CD14-positive monocyte (primary cell): ENCODE measurements at regions not wholly inside any gene's neighbourhood (a gene's known extent, or its start where the extent isn't known, plus 50 kb on each side); places are given as distances from the start of the nearest gene placed in this dataset.

ENCODE experiments used
- DNase-seq, 3 donors: peaks; one replicate each; pipeline ENCODE4 v3.0.0-alpha.2; 2011 to 2022
- H2AFZ ChIP-seq: 2 replicates; pipeline ENCODE4 v1.6.0; 2012; ENCODE audit warnings: mild to moderate bottlenecking, low read depth, low read length, inconsistent platforms; ENCODE audit not compliant: insufficient read depth, poor library complexity, severe bottlenecking
- H3K27ac ChIP-seq, 2 donors: 1 replicate in 1 of 2; 2 replicates in 1 of 2; pipeline ENCODE4 v1.5.1; 2012 to 2013; ENCODE audit warnings: low read length in 2 of 2, control low read depth in 1 of 2, inconsistent platforms in 1 of 2, low read depth in 1 of 2, mild to moderate bottlenecking in 1 of 2
- H3K27me3 ChIP-seq, 2 donors: one replicate each; pipeline versions ENCODE4 v1.6.0 to v1.6.1; 2011 to 2013; ENCODE audit warnings: low read length in 2 of 2; ENCODE audit not compliant: control insufficient read depth in 2 of 2, insufficient read depth in 2 of 2
- H3K36me3 ChIP-seq, 2 donors: replicated peaks in 1 of 2; 1 replicate in 1 of 2; 2 replicates in 1 of 2; pipeline versions ENCODE4 v1.5.1 to v1.6.1; 2012 to 2013; ENCODE audit warnings: low read length in 2 of 2, control low read depth in 1 of 2, inconsistent platforms in 1 of 2, mild to moderate bottlenecking in 1 of 2; ENCODE audit not compliant: insufficient read depth in 2 of 2, control insufficient read depth in 1 of 2
- H3K4me1 ChIP-seq, 2 donors: 1 replicate in 1 of 2; 2 replicates in 1 of 2; pipeline versions ENCODE4 v1.5.1 to v1.6.1; 2012 to 2013; ENCODE audit warnings: low read length in 2 of 2, control low read depth in 1 of 2, inconsistent platforms in 1 of 2, mild to moderate bottlenecking in 1 of 2, moderate library complexity in 1 of 2; ENCODE audit not compliant: insufficient read depth in 2 of 2, control insufficient read depth in 1 of 2
- H3K4me2 ChIP-seq: replicated peaks from 2 replicates; pipeline ENCODE3; 2012; ENCODE audit warnings: low read length, moderate library complexity, mild to moderate bottlenecking; ENCODE audit not compliant: poor library complexity, severe bottlenecking; ENCODE audit errors: extremely low read depth
- H3K4me3 ChIP-seq, 3 experiments: fragments of 200-600 bp in 1 of 3; sonication (generic) in 1 of 3; replicated peaks in 1 of 3; 1 replicate in 2 of 3; 2 replicates in 1 of 3; pipeline ENCODE4 v1.5.1; 2011 to 2013; ENCODE audit warnings: low read length in 3 of 3, mild to moderate bottlenecking in 3 of 3, control low read depth in 2 of 3, low read depth in 2 of 3, inconsistent platforms in 1 of 3, moderate library complexity in 1 of 3
- H3K79me2 ChIP-seq: 2 replicates; pipeline ENCODE4 v1.6.0; 2012; ENCODE audit warnings: mild to moderate bottlenecking, control low read depth, inconsistent platforms, low read length, moderate library complexity; ENCODE audit not compliant: insufficient read depth
- H3K9ac ChIP-seq: 2 replicates; pipeline ENCODE4 v1.6.0; 2017; ENCODE audit warnings: low read length, mild to moderate bottlenecking; ENCODE audit not compliant: insufficient read depth, poor library complexity, severe bottlenecking
- H3K9me3 ChIP-seq, 2 donors: replicated peaks in 1 of 2; 1 replicate in 1 of 2; 2 replicates in 1 of 2; pipeline versions ENCODE4 v1.5.1 to v1.6.1; 2012 to 2013; ENCODE audit warnings: low read length in 2 of 2, control low read depth in 1 of 2; ENCODE audit not compliant: control insufficient read depth in 1 of 2, insufficient read depth in 1 of 2
- H4K20me1 ChIP-seq: 2 replicates; pipeline ENCODE4 v1.6.0; 2012; ENCODE audit warnings: mild to moderate bottlenecking, low read length, control low read depth, moderate library complexity; ENCODE audit not compliant: insufficient read depth
- H3K27ac Mint-ChIP-seq, 7 donors: one replicate each; pipeline ENCODE4 v1.8.0; 2020; ENCODE audit warnings: mild to moderate bottlenecking in 7 of 7, mixed read lengths in 7 of 7, moderate library complexity in 6 of 7, inconsistent platforms in 2 of 7
- H3K27me3 Mint-ChIP-seq, 3 donors: one replicate each; pipeline ENCODE4 v1.8.0; 2021 to 2022; ENCODE audit warnings: low read depth in 3 of 3, mild to moderate bottlenecking in 3 of 3, mixed read lengths in 3 of 3, moderate library complexity in 3 of 3, inconsistent platforms in 1 of 3
- H3K36me3 Mint-ChIP-seq, 2 donors: one replicate each; pipeline ENCODE4 v1.8.0; 2020; ENCODE audit warnings: mixed read lengths in 2 of 2, inconsistent platforms in 1 of 2, mild to moderate bottlenecking in 1 of 2
- H3K4me1 Mint-ChIP-seq: one replicate; pipeline ENCODE4 v1.8.0; 2020; ENCODE audit warnings: mild to moderate bottlenecking, mixed read lengths
- H3K4me3 Mint-ChIP-seq, 2 donors: one replicate each; pipeline ENCODE4 v1.8.0; 2020; ENCODE audit warnings: mild to moderate bottlenecking in 2 of 2, mixed read lengths in 2 of 2, moderate library complexity in 1 of 2
- H3K9me3 Mint-ChIP-seq, 7 donors: one replicate each; pipeline ENCODE4 v1.8.0; 2020 to 2022; ENCODE audit warnings: mixed read lengths in 7 of 7, mild to moderate bottlenecking in 6 of 7, moderate library complexity in 6 of 7, inconsistent platforms in 2 of 7
- WGBS: methylation state at CpG from one replicate; pipeline ENCODE4 v1.1.5; 2013; ENCODE audit warnings: missing lambda C conversion rate; ENCODE audit not compliant: insufficient coverage; 5-methylcytosine and 5-hydroxymethylcytosine counted together
- intact Hi-C, 2 donors: fragments of 100-400 bp; cut with micrococcal nuclease; formaldehyde crosslinking; loops; one replicate each; pipeline versions ENCODE4 v1.15.0 to v1.15.1; 2023
- TF ChIP-seq, protein P1 (sequence below): fragments of 200-600 bp; IDR thresholded peaks from one replicate; pipeline ENCODE4 v1.8.0; 2022; ENCODE audit warnings: antibody characterized with exemption, mild to moderate bottlenecking

DNA sequence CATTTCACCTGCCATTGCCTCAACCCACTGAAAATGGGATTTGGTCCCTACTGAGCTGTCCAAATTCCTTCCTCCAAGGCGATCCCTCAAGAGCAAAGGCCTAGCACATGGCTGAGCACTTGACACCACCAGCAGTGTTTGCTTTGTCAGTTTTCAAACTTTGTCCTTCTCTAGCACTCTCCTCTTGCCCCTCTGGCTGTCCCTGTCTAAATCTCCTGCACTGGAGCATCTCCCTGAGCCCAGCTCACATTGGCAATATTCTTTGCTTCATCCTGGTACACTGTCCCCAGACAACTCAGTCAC lies 66.6 kb upstream of the FTH1 start:
- no peak for DNase-seq
- no peaks in the 10 kb centered on the region for H3K36me3 ChIP-seq
- Mint-ChIP-seq H3K27me3 (peaks cover 4 to 15% (median 4%) of the 10 kb centered on the region in 3 donors), H3K27ac (peak overlapping the region; percentile 85 to 98 (median 97)), H3K36me3 (peaks cover 0 to 6% of the 10 kb centered on the region in 2 donors), H3K9me3 (peaks cover 0 to 5% (median 4%) of the 10 kb centered on the region in 7 donors), H3K4me3 (peak overlapping the region in 1 of 2 donors; percentile 70), H3K4me1 (peaks cover 33% of the 10 kb centered on the region)
- WGBS, result 100% methylated on average over 1 of the region's 1 CpG
- peak overlapping the region; percentile 26 for H3K4me2 ChIP-seq
- intact Hi-C loops, result loop anchor here in 1 of 2 donors (5.0 kb wide), 1 partner anchor 48 kb away; no protein-coding TSS in a partner anchor
- no peaks in the 10 kb centered on the region for H3K27me3 ChIP-seq
- H3K9ac ChIP-seq, result peak overlapping the region; percentile 42
- peak overlapping the region in 1 of 3 experiments; percentile 6 for H3K4me3 ChIP-seq
- peaks cover 27 to 34% of the 10 kb centered on the region in 2 donors for H3K4me1 ChIP-seq
- H3K9me3 ChIP-seq, result no peaks in the 10 kb centered on the region
- no peaks in the 10 kb centered on the region for H4K20me1 ChIP-seq
- H2AFZ ChIP-seq, result no peak overlapping the region
- H3K79me2 ChIP-seq, result no peaks in the 10 kb centered on the region
- TF ChIP-seq, protein P1, sequence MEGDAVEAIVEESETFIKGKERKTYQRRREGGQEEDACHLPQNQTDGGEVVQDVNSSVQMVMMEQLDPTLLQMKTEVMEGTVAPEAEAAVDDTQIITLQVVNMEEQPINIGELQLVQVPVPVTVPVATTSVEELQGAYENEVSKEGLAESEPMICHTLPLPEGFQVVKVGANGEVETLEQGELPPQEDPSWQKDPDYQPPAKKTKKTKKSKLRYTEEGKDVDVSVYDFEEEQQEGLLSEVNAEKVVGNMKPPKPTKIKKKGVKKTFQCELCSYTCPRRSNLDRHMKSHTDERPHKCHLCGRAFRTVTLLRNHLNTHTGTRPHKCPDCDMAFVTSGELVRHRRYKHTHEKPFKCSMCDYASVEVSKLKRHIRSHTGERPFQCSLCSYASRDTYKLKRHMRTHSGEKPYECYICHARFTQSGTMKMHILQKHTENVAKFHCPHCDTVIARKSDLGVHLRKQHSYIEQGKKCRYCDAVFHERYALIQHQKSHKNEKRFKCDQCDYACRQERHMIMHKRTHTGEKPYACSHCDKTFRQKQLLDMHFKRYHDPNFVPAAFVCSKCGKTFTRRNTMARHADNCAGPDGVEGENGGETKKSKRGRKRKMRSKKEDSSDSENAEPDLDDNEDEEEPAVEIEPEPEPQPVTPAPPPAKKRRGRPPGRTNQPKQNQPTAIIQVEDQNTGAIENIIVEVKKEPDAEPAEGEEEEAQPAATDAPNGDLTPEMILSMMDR, result no peak
- H3K27ac ChIP-seq, result peak overlapping the region; percentile 82 to 94

DNA sequence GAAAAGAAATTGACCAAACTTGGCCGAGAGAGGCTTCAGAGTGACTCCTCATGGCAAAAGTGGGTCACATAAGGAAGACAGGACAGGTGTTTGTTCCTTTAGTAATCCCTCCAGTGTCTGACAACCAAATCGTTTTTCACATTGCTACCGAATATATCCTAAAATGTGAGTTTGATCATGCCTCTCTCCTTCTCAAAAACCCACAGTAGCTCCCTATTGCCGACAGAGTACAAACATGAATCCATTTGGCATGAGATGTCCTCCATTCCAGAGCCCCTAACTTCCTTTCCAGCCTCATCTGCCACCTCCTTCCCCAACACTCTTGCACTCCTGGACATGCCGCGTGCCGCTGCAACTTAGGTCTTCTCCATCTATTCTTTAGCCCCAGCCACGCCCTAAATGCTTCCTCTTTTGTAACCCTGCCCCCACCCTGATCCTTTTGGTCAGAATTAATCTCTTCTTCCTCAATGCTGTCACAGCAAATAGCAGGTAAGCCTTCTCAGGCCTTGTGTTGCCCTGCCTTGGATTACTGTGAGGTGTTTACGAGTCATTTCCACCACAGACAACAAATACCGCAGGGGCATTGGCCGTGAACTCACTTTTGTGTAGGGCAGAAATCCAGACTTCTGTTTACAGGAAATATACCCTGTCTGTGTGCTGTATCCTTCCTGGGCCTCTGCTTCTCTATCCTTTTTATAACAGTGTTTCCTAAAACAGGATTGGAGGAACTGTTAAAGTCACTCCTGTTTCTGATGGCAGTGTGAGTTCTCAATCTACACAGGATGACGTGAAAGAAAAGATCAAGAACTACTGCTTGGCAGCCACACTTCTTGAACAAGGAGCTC lies 66.0 kb upstream of the FTH1 start:
- H3K4me3 Mint-ChIP-seq, result peak overlapping the region; percentile 68 to 70
- H3K79me2 ChIP-seq, result no peaks in the 10 kb centered on the region
- intact Hi-C loops, result loop anchor here (2.0 to 5.0 kb wide), 2 partner anchors 49 to 61 kb away; no protein-coding TSS in a partner anchor
- peak overlapping the region; percentile 85 to 98 (median 97) for H3K27ac Mint-ChIP-seq
- H3K4me1 Mint-ChIP-seq, result peaks cover 34% of the 10 kb centered on the region
- H3K4me2 ChIP-seq, result peak overlapping the region; percentile 26
- H3K27ac ChIP-seq, result peak overlapping the region; percentile 82 to 94
- TF ChIP-seq, protein P1, result no peak
- H3K36me3 ChIP-seq, result no peaks in the 10 kb centered on the region
- no peak overlapping the region for H2AFZ ChIP-seq
- no peaks in the 10 kb centered on the region for H3K27me3 ChIP-seq
- H3K9me3 Mint-ChIP-seq, result peaks cover 0 to 5% (median 4%) of the 10 kb centered on the region in 7 donors
- peaks cover 0 to 6% of the 10 kb centered on the region in 2 donors for H3K36me3 Mint-ChIP-seq
- no peaks in the 10 kb centered on the region for H3K9me3 ChIP-seq
- peaks cover 27 to 34% of the 10 kb centered on the region in 2 donors for H3K4me1 ChIP-seq
- no peaks in the 10 kb centered on the region for H4K20me1 ChIP-seq
- peak; percentile 90 to 92 (median 91) for DNase-seq
- H3K27me3 Mint-ChIP-seq, result peaks cover 4 to 17% (median 6%) of the 10 kb centered on the region in 3 donors
- 35% methylated on average over 7 of the region's 12 CpGs for WGBS
- H3K9ac ChIP-seq, result peak overlapping the region; percentile 42
- peak overlapping the region in 1 of 3 experiments; percentile 15 for H3K4me3 ChIP-seq
